ENCODE measurements at regions not wholly inside any gene's neighbourhood (a gene's known extent, or its start where the extent isn't known, plus 50 kb on each side); places are given as distances from the start of the nearest gene placed in this dataset.

GRCh38 chr3:154018100-154018696 lies 103.0 kb upstream of the ARHGEF26 start:
- H3K4me3 ChIP-seq: no peak overlapping the region
- H3K36me3 ChIP-seq: no peaks in the 10 kb centered on the region
- TF ChIP-seq POLR2AphosphoS5 (IDR thresholded peaks at IDR 0.05): no peak
- TF ChIP-seq, protein P1, sequence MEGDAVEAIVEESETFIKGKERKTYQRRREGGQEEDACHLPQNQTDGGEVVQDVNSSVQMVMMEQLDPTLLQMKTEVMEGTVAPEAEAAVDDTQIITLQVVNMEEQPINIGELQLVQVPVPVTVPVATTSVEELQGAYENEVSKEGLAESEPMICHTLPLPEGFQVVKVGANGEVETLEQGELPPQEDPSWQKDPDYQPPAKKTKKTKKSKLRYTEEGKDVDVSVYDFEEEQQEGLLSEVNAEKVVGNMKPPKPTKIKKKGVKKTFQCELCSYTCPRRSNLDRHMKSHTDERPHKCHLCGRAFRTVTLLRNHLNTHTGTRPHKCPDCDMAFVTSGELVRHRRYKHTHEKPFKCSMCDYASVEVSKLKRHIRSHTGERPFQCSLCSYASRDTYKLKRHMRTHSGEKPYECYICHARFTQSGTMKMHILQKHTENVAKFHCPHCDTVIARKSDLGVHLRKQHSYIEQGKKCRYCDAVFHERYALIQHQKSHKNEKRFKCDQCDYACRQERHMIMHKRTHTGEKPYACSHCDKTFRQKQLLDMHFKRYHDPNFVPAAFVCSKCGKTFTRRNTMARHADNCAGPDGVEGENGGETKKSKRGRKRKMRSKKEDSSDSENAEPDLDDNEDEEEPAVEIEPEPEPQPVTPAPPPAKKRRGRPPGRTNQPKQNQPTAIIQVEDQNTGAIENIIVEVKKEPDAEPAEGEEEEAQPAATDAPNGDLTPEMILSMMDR (IDR thresholded peaks at IDR 0.05): peak in 1 of 2 donors; percentile 19
- TF ChIP-seq EP300 (IDR thresholded peaks at IDR 0.05): no peak
- TF ChIP-seq POLR2A (IDR thresholded peaks at IDR 0.05): no peak
- no peaks in the 10 kb centered on the region for H3K4me1 ChIP-seq
- DNase-seq (ENCODE audit: low spot score in 2 of 2): no peak
- WGBS: 69% methylated on average over 3 of the region's 3 CpGs
- no peaks in the 10 kb centered on the region for H3K27me3 ChIP-seq
- no peaks in the 10 kb centered on the region for H3K9me3 ChIP-seq
- H3K27ac ChIP-seq: no peak overlapping the region

DNA sequence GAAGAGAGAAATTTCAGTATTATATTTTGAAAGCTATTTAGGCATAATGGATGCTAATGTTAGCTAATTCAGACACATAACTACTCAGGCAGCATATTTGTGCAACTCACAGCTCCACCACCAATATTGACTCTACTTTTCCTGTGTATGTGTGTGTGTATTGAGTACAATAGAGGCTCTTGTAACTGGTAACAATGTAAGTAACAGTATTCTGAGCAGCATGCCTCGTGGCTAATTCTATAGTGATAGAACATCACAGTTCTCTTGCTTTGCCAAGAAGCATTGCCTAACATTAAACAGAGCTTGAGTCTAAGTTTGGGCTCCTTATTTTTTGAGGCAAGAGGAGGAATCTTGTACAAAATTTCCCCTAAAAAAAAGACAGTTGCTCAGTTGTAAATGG lies 98.6 kb upstream of the ARHGEF26 start:
- Histone ChIP-seq H3K27ac (no peak overlapping the region), H3K27me3 (no peaks in the 10 kb centered on the region), H3K9me3 (no peaks in the 10 kb centered on the region), H3K36me3 (no peaks in the 10 kb centered on the region), H3K4me1 (no peaks in the 10 kb centered on the region), H3K4me3 (no peak overlapping the region)
- DNase-seq (ENCODE audit: low spot score in 2 of 2): no peak
- no peak for TF ChIP-seq EP300 (IDR thresholded peaks at IDR 0.05)
- TF ChIP-seq POLR2A (IDR thresholded peaks at IDR 0.05): no peak
- TF ChIP-seq, protein P1 (IDR thresholded peaks at IDR 0.05): no peak
- TF ChIP-seq POLR2AphosphoS5 (IDR thresholded peaks at IDR 0.05): no peak
- WGBS: 33% methylated on average over 1 of the region's 1 CpG

GRCh38 chr3:154023148-154023547 lies 98.0 kb upstream of the ARHGEF26 start:
- Histone ChIP-seq H3K4me1 (no peaks in the 10 kb centered on the region), H3K27me3 (no peaks in the 10 kb centered on the region), H3K4me3 (no peak overlapping the region), H3K9me3 (no peaks in the 10 kb centered on the region), H3K27ac (no peak overlapping the region), H3K36me3 (no peaks in the 10 kb centered on the region)
- no peak for DNase-seq (ENCODE audit: low spot score in 2 of 2)
- TF ChIP-seq, protein P1 (IDR thresholded peaks at IDR 0.05): no peak
- TF ChIP-seq POLR2AphosphoS5 (IDR thresholded peaks at IDR 0.05) (no peak), POLR2A (IDR thresholded peaks at IDR 0.05) (no peak), EP300 (IDR thresholded peaks at IDR 0.05) (no peak)

DNA sequence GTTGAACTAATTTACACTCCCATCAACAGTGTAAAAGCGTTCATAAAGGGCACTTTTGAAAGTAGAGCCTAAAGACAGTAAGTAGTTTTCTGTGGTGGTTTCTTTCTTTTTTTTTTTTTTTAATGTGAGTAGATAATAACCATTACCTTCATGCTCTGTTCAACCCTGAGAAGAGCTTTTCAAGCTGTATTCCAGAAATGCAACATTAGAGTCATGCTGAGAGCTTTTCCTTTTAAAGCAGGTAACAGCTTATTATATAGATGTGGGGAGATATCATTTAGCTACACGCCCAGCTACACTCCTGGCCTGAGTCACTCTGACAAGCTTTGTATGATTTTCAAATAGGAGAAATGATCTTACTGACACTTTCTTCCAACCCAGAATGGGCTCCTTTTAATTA lies 96.2 kb upstream of the ARHGEF26 start:
- Histone ChIP-seq H3K9me3 (no peaks in the 10 kb centered on the region), H3K4me3 (no peak overlapping the region), H3K4me1 (no peaks in the 10 kb centered on the region), H3K36me3 (no peaks in the 10 kb centered on the region), H3K27me3 (no peaks in the 10 kb centered on the region), H3K27ac (no peak overlapping the region)
- no peak for DNase-seq (ENCODE audit: low spot score in 2 of 2)
- TF ChIP-seq POLR2AphosphoS5 (IDR thresholded peaks at IDR 0.05) (no peak), POLR2A (IDR thresholded peaks at IDR 0.05) (no peak), EP300 (IDR thresholded peaks at IDR 0.05) (no peak)
- TF ChIP-seq, protein P1 (IDR thresholded peaks at IDR 0.05): no peak
- WGBS: 80% methylated on average over 2 of the region's 2 CpGs

DNA sequence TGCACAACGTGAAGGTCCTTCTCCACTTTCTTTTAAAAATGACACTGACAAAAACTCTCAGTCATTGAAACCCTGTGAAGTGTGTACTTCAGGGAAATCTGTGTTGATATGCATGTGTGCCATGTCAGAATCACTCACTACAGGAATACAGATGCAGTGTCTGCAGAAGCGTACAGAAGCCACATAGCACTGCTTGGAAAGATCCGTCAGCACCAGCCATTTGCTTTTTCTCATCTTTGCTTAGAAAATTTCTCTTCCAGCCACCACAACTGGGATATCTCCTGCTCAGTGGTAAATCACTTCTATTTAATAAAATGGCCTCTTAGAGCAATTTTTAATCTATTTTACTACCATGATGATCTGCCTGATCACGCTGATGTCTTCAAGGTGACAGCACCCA lies 91.3 kb upstream of the ARHGEF26 start:
- DNase-seq (ENCODE audit: low spot score in 2 of 2): no peak
- H3K4me1 ChIP-seq: no peaks in the 10 kb centered on the region
- WGBS: 66% methylated on average over 4 of the region's 4 CpGs
- H3K9me3 ChIP-seq: no peaks in the 10 kb centered on the region
- no peak overlapping the region for H3K27ac ChIP-seq
- H3K4me3 ChIP-seq: no peak overlapping the region
- no peak for TF ChIP-seq POLR2A (IDR thresholded peaks at IDR 0.05)
- no peak for TF ChIP-seq EP300 (IDR thresholded peaks at IDR 0.05)
- TF ChIP-seq, protein P1 (IDR thresholded peaks at IDR 0.05): no peak
- TF ChIP-seq POLR2AphosphoS5 (IDR thresholded peaks at IDR 0.05): no peak
- H3K27me3 ChIP-seq: no peaks in the 10 kb centered on the region
- no peaks in the 10 kb centered on the region for H3K36me3 ChIP-seq

Measured in suprapubic skin (tissue), 4 donors.